ENCODE measurements at regions not wholly inside any gene's neighbourhood (a gene's known extent, or its start where the extent isn't known, plus 50 kb on each side); places are given as distances from the start of the nearest gene placed in this dataset.

- TF ChIP-seq CTCF (IDR thresholded peaks at IDR 0.05; ENCODE audit: extremely low read depth in 1 of 2, insufficient read depth in 1 of 2, low read depth in 1 of 2, low read length in 2 of 2), result no peak
- no peak for TF ChIP-seq POLR2A (IDR thresholded peaks at IDR 0.05; ENCODE audit: low read depth, low read length)
- TF ChIP-seq POLR2AphosphoS5 (IDR thresholded peaks at IDR 0.05; ENCODE audit: insufficient read depth, low read depth, low read length), result no peak
- no peak for TF ChIP-seq MAX (IDR thresholded peaks at IDR 0.05; ENCODE audit: insufficient read depth, insufficient read length)
- no peak for TF ChIP-seq EZH2 (IDR thresholded peaks at IDR 0.05; ENCODE audit: borderline replicate concordance, low read depth, low read length, severe bottlenecking)
- TF ChIP-seq FOS (IDR thresholded peaks at IDR 0.05; ENCODE audit: borderline replicate concordance, insufficient read depth, low read length), result no peak
These were observed 83.7 kb upstream of the PPP2R2D start for GRCh38 chr10:131816941-131817700.
